ENCODE measurements at regions not wholly inside any gene's neighbourhood (a gene's known extent, or its start where the extent isn't known, plus 50 kb on each side); places are given as distances from the start of the nearest gene placed in this dataset.

GRCh38 chr18:38237796-38238195 is 672.2 kb upstream of the CELF4 start:
- TF ChIP-seq CTCF (IDR thresholded peaks at IDR 0.05): no peak
- no peak overlapping the region for H3K4me3 ChIP-seq
- ATAC-seq (ENCODE audit: insufficient number of reproducible peaks, low FRiP score, low read depth) (no peak), DNase-seq (ENCODE audit: low spot score) (no peak)
- no peaks in the 10 kb centered on the region for H3K36me3 ChIP-seq
- no peaks in the 10 kb centered on the region for H3K4me1 ChIP-seq (ENCODE audit: control insufficient read depth in 1 of 2, low read depth in 2 of 2)
- no peaks in the 10 kb centered on the region for H3K9me3 ChIP-seq
- no peak overlapping the region for H3K27ac ChIP-seq
- H3K27me3 ChIP-seq (replicated peaks; ENCODE audit: insufficient read depth): no peaks in the 10 kb centered on the region

- Histone ChIP-seq H3K4me1 (ENCODE audit: control insufficient read depth in 1 of 2, low read depth in 2 of 2) (no peaks in the 10 kb centered on the region), H3K27me3 (replicated peaks; ENCODE audit: insufficient read depth) (no peaks in the 10 kb centered on the region), H3K27ac (no peak overlapping the region), H3K9me3 (no peaks in the 10 kb centered on the region), H3K4me3 (no peak overlapping the region), H3K36me3 (no peaks in the 10 kb centered on the region)
- DNase-seq (ENCODE audit: low spot score): no peak
- TF ChIP-seq CTCF (IDR thresholded peaks at IDR 0.05): no peak
- no peak for ATAC-seq (ENCODE audit: insufficient number of reproducible peaks, low FRiP score, low read depth)
These were observed 656.0 kb upstream of the CELF4 start for GRCh38 chr18:38221476-38222100.

GRCh38 chr18:38198956-38199355 is 633.4 kb upstream of the CELF4 start:
- TF ChIP-seq CTCF (IDR thresholded peaks at IDR 0.05): no peak
- Histone ChIP-seq H3K36me3 (no peaks in the 10 kb centered on the region), H3K27ac (no peak overlapping the region), H3K27me3 (replicated peaks; ENCODE audit: insufficient read depth) (no peaks in the 10 kb centered on the region), H3K4me3 (no peak overlapping the region), H3K4me1 (ENCODE audit: control insufficient read depth in 1 of 2, low read depth in 2 of 2) (no peaks in the 10 kb centered on the region), H3K9me3 (no peaks in the 10 kb centered on the region)
- no peak for ATAC-seq (ENCODE audit: insufficient number of reproducible peaks, low FRiP score, low read depth)
- DNase-seq (ENCODE audit: low spot score): no peak

- Histone ChIP-seq H3K9me3 (no peaks in the 10 kb centered on the region), H3K4me3 (no peak overlapping the region), H3K27me3 (replicated peaks; ENCODE audit: insufficient read depth) (no peaks in the 10 kb centered on the region), H3K4me1 (ENCODE audit: control insufficient read depth in 1 of 2, low read depth in 2 of 2) (no peaks in the 10 kb centered on the region), H3K27ac (no peak overlapping the region), H3K36me3 (no peaks in the 10 kb centered on the region)
- TF ChIP-seq CTCF (IDR thresholded peaks at IDR 0.05): no peak
- ATAC-seq (ENCODE audit: insufficient number of reproducible peaks, low FRiP score, low read depth) (no peak), DNase-seq (ENCODE audit: low spot score) (no peak)
These were observed 632.9 kb upstream of the CELF4 start for GRCh38 chr18:38198526-38198925.

- H3K36me3 ChIP-seq: no peaks in the 10 kb centered on the region
- H3K9me3 ChIP-seq: no peaks in the 10 kb centered on the region
- ATAC-seq (ENCODE audit: insufficient number of reproducible peaks, low FRiP score, low read depth) (no peak), DNase-seq (ENCODE audit: low spot score) (no peak)
- TF ChIP-seq CTCF (IDR thresholded peaks at IDR 0.05): no peak
- H3K4me3 ChIP-seq: no peak overlapping the region
- no peak overlapping the region for H3K27ac ChIP-seq
- H3K27me3 ChIP-seq (replicated peaks; ENCODE audit: insufficient read depth): no peaks in the 10 kb centered on the region
- no peaks in the 10 kb centered on the region for H3K4me1 ChIP-seq (ENCODE audit: control insufficient read depth in 1 of 2, low read depth in 2 of 2)
These were observed 620.9 kb upstream of the CELF4 start for GRCh38 chr18:38186491-38186890.
